ENCODE measurements at regions not wholly inside any gene's neighbourhood (a gene's known extent, or its start where the extent isn't known, plus 50 kb on each side); places are given as distances from the start of the nearest gene placed in this dataset.
"Not testable (repeated sequence)": the region's sequence is repeated elsewhere in the genome, so short reads cannot be mapped to it uniquely, and the experiment has no call there.

- Histone ChIP-seq H3K4me3 (no peak overlapping the region), H3K27ac (no peak overlapping the region)
- TF ChIP-seq CTCF (IDR thresholded peaks at IDR 0.05) = no peak
- no peak for DNase-seq (ENCODE audit: low spot score)
These were observed 607.1 kb downstream of the ADCYAP1 start for GRCh38 chr18:1511619-1512311.

- no peak for DNase-seq (ENCODE audit: low spot score)
- H3K27ac ChIP-seq = no peak overlapping the region
- no peak overlapping the region for H3K4me3 ChIP-seq
- TF ChIP-seq CTCF (IDR thresholded peaks at IDR 0.05) = no peak
These were observed 608.8 kb downstream of the ADCYAP1 start for GRCh38 chr18:1513519-1513918.

GRCh38 chr18:1521588-1522248 is 617.0 kb downstream of the ADCYAP1 start:
- not testable (repeated sequence) for H3K27ac ChIP-seq; DNase-seq (ENCODE audit: low spot score); H3K4me3 ChIP-seq

GRCh38 chr18:1522249-1522615 is 617.6 kb downstream of the ADCYAP1 start:
- Histone ChIP-seq H3K4me3 (no peak overlapping the region), H3K27ac (no peak overlapping the region)
- no peak for DNase-seq (ENCODE audit: low spot score)
- TF ChIP-seq CTCF (IDR thresholded peaks at IDR 0.05) = no peak

GRCh38 chr18:1526991-1527390 is 622.3 kb downstream of the ADCYAP1 start:
- no peak overlapping the region for H3K27ac ChIP-seq
- TF ChIP-seq CTCF (IDR thresholded peaks at IDR 0.05) = no peak
- no peak overlapping the region for H3K4me3 ChIP-seq
- no peak for DNase-seq (ENCODE audit: low spot score)

GRCh38 chr18:1527805-1528204 is 623.1 kb downstream of the ADCYAP1 start:
- no peak overlapping the region for H3K4me3 ChIP-seq
- DNase-seq (ENCODE audit: low spot score) = no peak
- no peak for TF ChIP-seq CTCF (IDR thresholded peaks at IDR 0.05)
- no peak overlapping the region for H3K27ac ChIP-seq

- Histone ChIP-seq H3K4me3 (no peak overlapping the region), H3K27ac (no peak overlapping the region)
- no peak for TF ChIP-seq CTCF (IDR thresholded peaks at IDR 0.05)
- no peak for DNase-seq (ENCODE audit: low spot score)
These were observed 623.8 kb downstream of the ADCYAP1 start for GRCh38 chr18:1528447-1528846.
